WTC11 (cell line): ENCODE measurements at regions not wholly inside any gene's neighbourhood (a gene's known extent, or its start where the extent isn't known, plus 50 kb on each side); places are given as distances from the start of the nearest gene placed in this dataset.

ENCODE experiments used
- ATF6 ChIP-seq: sonication (generic); formaldehyde crosslinking; IDR thresholded peaks from 2 replicates; pipeline ENCODE4 v1.8.1; 2023; ENCODE audit warnings: mild to moderate bottlenecking, missing genetic modification reagents
- CREM ChIP-seq: sonication (generic); formaldehyde crosslinking; IDR thresholded peaks from 2 replicates; pipeline ENCODE4 v1.8.1; 2022; ENCODE audit warnings: mild to moderate bottlenecking, missing genetic modification reagents, moderate library complexity
- MAX ChIP-seq: sonication (generic); formaldehyde crosslinking; IDR thresholded peaks from 2 replicates; pipeline ENCODE4 v1.8.0; 2022; ENCODE audit warnings: mild to moderate bottlenecking, missing genetic modification reagents
- MXD4 ChIP-seq: fragments of 250-450 bp; sonication (Bioruptor Pico); IDR thresholded peaks from 2 replicates; pipeline ENCODE4 v1.8.0; 2021; ENCODE audit warnings: mild to moderate bottlenecking, moderate library complexity, borderline replicate concordance
- TF ChIP-seq, protein P1 (sequence below): fragments of 200-600 bp; IDR thresholded peaks from 2 replicates; pipeline ENCODE4 v1.8.0; 2022; ENCODE audit warnings: antibody characterized with exemption

DNA sequence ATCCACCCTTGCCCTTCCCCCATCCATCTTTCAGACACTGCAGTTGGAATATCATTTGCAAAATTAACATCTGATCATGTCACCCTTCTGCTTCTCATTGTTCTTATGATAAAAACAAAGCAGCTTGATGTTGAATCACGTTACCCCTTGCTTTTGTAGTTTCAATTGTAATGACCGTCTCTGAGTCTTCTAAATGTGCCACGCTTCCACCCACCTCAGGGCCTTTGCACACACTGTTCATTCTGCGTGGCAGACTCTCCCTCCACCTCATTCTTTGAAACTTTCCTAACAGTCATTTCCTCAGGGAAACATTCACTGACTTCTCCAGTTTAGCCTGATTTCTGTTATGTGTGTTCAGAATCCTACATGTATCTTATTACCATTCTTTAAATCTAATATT, 143.6 kb upstream of the LMO4 start:
- TF ChIP-seq, protein P1, sequence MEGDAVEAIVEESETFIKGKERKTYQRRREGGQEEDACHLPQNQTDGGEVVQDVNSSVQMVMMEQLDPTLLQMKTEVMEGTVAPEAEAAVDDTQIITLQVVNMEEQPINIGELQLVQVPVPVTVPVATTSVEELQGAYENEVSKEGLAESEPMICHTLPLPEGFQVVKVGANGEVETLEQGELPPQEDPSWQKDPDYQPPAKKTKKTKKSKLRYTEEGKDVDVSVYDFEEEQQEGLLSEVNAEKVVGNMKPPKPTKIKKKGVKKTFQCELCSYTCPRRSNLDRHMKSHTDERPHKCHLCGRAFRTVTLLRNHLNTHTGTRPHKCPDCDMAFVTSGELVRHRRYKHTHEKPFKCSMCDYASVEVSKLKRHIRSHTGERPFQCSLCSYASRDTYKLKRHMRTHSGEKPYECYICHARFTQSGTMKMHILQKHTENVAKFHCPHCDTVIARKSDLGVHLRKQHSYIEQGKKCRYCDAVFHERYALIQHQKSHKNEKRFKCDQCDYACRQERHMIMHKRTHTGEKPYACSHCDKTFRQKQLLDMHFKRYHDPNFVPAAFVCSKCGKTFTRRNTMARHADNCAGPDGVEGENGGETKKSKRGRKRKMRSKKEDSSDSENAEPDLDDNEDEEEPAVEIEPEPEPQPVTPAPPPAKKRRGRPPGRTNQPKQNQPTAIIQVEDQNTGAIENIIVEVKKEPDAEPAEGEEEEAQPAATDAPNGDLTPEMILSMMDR: no peak
- TF ChIP-seq MAX (CRISPR knock-in tag) (no peak), MXD4 (CRISPR knock-in tag) (no peak), CREM (no peak), ATF6 (CRISPR knock-in tag) (no peak)
